ENCODE measurements at regions not wholly inside any gene's neighbourhood (a gene's known extent, or its start where the extent isn't known, plus 50 kb on each side); places are given as distances from the start of the nearest gene placed in this dataset.
A peak's percentile ranks its signal among the peaks of the same experiment; 100 is the strongest.

DNA sequence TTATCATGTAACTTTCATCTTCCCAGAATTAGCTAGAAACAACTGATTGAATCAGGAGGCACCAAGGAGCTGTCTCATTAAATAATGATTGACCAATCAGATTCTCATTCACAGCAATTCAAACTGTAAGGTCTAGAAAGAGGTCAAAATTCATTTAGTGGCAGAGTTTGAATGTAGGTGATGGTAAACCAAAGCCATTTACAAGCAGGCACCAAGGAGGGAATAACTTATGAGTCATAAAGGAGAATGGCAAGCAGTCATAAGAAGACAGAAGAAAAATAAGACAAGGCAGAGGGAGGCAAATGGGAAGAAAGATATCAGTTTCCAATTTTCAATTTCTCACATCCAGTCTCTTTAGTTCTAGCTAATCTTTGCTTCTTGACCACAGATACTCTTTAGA, 52.9 kb upstream of the DEFB112 start:
- DNase-seq, result no peak

DNA sequence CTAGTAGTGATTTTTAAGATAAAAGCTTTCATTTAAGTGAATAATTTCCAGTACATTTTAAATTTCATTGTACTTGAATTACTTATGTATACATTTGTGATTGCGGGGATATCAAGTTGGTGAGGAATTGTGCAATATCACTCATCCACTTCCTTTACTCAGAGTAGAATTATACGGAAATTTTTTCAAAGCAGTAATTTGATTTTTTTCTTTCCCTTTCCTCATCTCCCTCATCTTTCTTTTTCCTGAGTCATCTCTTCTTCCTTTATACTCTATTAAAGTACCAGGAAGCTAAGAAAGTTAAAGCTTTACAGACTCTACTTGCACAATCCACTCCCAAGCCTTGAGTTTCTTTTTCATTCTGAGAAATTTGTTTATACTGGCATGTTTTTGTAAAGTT, 60.9 kb upstream of the DEFB112 start:
- DNase-seq, result no peak

GRCh38 chr6:50112981-50113857, 63.5 kb upstream of the DEFB112 start:
- DNase-seq, result no peak

- DNase-seq, result no peak
Observed at GRCh38 chr6:50116390-50116789, 66.7 kb upstream of the DEFB112 start.

GRCh38 chr6:50116797-50117542, 67.2 kb upstream of the DEFB112 start:
- no peak for DNase-seq

GRCh38 chr6:50120300-50120699, 70.6 kb upstream of the DEFB112 start:
- DNase-seq, result no peak

- DNase-seq, result no peak
Observed at GRCh38 chr6:50123688-50124087, 74.0 kb upstream of the DEFB112 start.

DNA sequence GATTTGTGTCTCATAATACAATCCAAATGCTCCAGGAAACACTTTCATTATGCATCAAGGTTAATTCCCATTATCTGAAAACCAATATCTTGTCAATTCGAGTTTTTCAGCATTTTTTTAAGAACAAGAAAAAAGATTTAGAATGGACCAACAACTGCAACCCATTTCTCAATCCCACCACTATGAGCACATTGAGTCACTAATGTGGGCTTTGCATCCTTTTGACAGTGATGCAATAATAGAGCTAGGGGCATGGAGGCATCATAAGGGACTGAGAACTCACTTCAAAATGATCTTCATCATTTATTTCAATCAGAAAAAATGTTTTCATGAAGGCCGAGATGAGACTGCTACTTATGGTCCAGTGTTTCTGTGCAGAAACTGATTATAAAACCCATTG, 74.8 kb upstream of the DEFB112 start:
- DNase-seq, result no peak

GRCh38 chr6:50128420-50129005, 78.8 kb upstream of the DEFB112 start:
- DNase-seq, result peak in 1 of 2 donors; percentile 22

GRCh38 chr6:50135968-50136367, 86.2 kb upstream of the DEFB112 start:
- no peak for DNase-seq

DNA sequence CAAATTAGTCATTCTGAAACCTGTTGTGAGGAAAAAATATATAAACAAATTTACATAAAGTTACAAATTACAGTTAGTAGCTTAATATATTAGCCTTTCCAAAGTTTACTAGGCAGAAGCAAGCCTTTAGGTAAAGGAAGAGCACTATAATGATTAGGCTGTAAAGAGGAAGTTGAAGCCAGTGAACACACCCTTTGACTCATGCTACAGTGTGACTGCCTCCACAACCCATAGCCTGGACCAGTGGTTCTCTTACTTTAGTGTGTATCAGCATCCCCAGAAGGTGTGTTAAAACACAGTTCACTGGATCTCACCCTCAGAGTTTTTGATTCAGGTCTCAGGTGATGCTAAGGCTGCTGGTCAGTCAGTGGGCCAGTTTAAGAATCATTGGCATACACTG, 91.4 kb upstream of the DEFB112 start:
- DNase-seq, result no peak

DNA sequence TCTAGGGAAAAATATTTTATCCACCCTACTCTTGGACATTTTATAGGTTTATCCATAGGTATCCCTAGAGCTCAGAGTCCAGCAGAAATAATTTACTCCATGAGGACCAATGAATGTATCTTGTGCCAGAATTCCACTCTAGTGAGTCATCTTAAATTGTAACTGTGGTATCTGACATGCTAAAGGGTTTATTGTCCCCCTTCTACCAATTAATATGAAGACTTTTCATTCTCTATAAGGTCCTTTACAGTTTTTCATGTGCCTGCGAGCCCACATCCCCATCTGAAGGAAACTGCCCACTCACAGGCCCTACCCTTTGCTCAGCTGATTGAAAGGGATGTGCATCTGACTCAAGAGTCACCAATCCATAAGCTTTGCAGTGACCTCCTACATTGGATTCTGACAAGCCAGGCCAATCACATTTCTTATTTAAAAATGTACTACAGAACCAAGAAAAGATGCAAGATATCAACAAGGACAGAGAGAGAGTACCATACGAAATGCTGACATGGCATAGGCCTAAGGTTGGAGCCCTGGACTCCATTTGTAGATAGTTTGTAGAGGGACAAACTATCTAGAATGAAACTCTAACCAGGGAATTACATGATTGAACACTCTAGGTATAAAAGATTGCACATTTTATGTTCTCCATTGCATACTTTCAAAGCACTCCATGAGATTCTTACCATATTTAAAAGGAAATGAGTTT, 93.4 kb upstream of the DEFB112 start:
- no peak for DNase-seq

- no peak for DNase-seq
Observed at GRCh38 chr6:50145125-50145524, 95.4 kb upstream of the DEFB112 start.

- no peak for DNase-seq
Observed at GRCh38 chr6:50147371-50147770, 97.6 kb upstream of the DEFB112 start.

DNA sequence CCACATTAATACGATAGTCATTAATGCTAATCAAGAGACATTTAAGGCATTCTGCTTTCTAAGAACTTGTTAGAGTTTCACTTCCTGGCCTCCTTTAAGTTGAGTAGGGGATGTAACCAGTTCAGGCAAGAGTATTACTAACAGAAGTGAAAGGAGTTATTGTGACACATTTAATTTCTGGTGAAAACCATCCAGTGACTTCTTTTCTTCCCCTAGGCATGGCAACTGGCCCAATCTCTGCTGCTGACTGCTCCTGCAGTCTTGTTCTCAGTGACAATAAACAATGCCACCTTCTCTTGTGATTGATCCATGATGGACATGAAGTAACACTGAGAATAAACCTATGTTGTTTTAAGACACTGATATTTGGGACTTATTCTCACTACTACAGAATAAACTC, 130.9 kb upstream of the DEFB112 start:
- DNase-seq, result no peak

DNA sequence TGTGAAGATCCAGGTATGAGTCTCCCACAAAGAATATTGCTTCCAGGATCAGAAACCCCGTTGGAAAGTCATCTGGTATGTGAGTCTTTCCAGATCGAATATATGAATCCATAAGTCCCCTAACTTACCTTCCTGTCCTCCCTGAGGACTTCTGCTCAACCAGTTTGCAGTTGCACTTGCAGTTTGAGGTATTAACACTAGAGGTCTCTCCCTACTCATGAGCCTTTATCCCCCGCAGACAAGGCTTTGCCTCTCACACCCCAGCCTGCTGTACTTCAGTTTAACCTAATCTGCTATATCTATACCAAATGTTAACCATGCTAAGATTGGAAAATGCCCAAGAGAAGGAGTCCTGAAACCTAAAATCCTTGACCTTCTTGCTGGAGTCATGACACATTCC, 135.3 kb upstream of the DEFB112 start:
- no peak for DNase-seq

DNA sequence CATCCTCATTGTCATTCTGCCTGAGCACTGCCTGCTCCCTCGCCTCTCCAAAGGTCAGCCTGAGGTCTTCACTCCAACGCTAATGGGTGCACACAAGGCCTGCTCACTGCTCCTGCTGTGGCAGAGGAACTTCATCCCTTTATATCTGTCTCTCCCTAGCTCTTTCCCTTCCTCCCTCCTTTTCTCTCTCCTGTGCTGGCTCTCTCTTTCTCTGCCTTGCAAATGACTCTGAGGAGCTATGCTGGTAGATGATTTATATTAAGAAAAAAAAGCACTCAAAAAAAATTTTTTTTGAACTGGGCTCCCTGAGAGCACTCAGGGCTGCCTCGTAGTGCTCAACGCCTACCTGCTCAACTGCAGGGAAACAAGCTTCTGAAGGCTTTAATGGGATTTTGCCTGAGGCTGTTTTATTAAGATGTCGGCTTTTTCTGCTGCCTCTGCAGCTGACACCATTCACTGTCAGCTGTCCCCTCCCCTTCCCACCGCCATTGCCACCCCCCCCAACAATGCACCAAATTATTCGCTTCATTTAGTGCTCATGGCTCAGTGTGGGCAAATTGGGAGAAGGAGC, 137.7 kb upstream of the DEFB112 start:
- no peak for DNase-seq

GRCh38 chr6:50198245-50198644, 148.5 kb upstream of the DEFB112 start:
- no peak for DNase-seq

- DNase-seq, result no peak
Observed at GRCh38 chr6:50202766-50203165, 153.0 kb upstream of the DEFB112 start.

DNA sequence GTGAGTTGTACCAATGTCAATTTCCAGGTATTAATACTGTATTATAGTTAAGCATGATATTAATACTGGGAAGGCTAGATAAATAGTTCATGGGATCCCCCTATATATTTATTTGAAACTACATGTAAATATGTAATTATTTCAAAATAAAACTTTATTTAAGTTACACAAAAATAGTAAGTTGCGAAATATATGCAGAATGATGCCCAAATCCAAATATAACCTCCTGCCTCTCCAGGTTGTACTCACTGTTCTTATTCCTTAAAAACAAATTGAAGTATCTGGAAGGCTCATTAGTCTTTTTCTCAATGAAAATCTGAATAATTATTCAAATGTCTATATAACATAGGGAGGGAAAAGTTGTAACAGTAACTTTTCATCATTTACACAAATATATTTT, 161.9 kb upstream of the DEFB112 start:
- DNase-seq, result no peak

- DNase-seq, result no peak
Observed at GRCh38 chr6:50213146-50213545, 163.4 kb upstream of the DEFB112 start.

DNA sequence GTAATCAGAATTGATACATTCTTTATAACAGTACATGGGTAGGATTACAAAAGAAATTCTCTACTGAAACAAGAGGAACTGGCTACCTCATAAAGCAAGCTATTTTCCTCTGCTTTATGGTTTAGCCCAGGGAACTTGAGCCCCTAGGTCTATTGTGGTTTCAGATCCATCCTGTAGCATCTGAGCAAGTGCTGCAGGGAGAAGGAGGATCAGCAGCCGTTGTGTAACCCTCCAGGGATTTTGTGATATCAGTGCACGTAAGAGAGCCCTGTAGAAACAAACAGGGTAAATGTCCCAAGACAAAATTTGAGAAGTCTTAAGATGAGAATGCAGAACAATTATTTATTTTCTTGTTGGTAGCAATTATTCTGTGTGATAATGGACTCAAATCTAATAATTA, 165.2 kb upstream of the DEFB112 start:
- no peak for DNase-seq

GRCh38 chr6:50217841-50218240, 168.1 kb upstream of the DEFB112 start:
- no peak for DNase-seq
